Ishikawa (cell line): ENCODE measurements at regions not wholly inside any gene's neighbourhood (a gene's known extent, or its start where the extent isn't known, plus 50 kb on each side); places are given as distances from the start of the nearest gene placed in this dataset.

Source experiments
- CEBPB ChIP-seq: IDR thresholded peaks from 2 replicates; pipeline ENCODE4 v1.6.1; 2012
- EP300 ChIP-seq: IDR thresholded peaks from 2 replicates; pipeline ENCODE4 v1.6.1; 2012; ENCODE audit warnings: borderline replicate concordance
- FOXM1 ChIP-seq: IDR thresholded peaks from 2 replicates; pipeline ENCODE4 v1.6.1; 2012; ENCODE audit warnings: low read depth, borderline replicate concordance
- MAX ChIP-seq: IDR thresholded peaks from 2 replicates; pipeline ENCODE4 v1.6.1; 2012
- TAF1 ChIP-seq: IDR thresholded peaks from 2 replicates; pipeline ENCODE4 v1.6.1; 2012; ENCODE audit warnings: low read depth, mild to moderate bottlenecking
- TCF12 ChIP-seq: IDR thresholded peaks from 2 replicates; pipeline ENCODE4 v1.6.1; 2012; ENCODE audit warnings: low read depth

GRCh38 chr14:44873536-44873935 lies 88.2 kb downstream of the KLHL28 start:
- TF ChIP-seq FOXM1 (no peak), TCF12 (no peak), MAX (no peak), EP300 (no peak), CEBPB (no peak), TAF1 (no peak)
